GM19240 (cell line): ENCODE measurements at regions not wholly inside any gene's neighbourhood (a gene's known extent, or its start where the extent isn't known, plus 50 kb on each side); places are given as distances from the start of the nearest gene placed in this dataset.
"Not testable (repeated sequence)": the region's sequence is repeated elsewhere in the genome, so short reads cannot be mapped to it uniquely, and the experiment has no call there.

Experiments
- DNase-seq: peaks from one replicate; pipeline ENCODE4 v3.0.0; 2011; ENCODE audit warnings: low spot score; ENCODE audit not compliant: insufficient read length

DNA sequence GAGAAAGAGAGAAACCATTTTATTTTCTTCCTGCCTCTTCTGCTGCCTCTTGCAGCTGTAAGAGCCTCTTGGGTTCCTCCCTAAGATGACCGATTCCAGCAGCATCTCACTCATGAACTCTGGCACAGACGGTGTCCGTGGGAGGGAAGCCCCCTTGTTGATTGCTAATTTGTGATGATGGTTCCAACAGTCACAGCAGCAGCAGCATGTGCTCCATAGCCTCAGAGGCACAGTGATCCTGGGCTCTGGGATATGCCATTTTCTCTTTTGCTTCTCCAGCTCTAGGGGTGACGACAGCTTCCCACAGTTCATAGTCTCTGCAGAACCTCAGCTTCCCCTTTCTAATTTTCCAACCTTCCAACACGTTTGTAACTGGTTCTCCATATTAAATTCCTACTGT is 324.2 kb upstream of the HS6ST1 start:
- DNase-seq, result no peak

DNA sequence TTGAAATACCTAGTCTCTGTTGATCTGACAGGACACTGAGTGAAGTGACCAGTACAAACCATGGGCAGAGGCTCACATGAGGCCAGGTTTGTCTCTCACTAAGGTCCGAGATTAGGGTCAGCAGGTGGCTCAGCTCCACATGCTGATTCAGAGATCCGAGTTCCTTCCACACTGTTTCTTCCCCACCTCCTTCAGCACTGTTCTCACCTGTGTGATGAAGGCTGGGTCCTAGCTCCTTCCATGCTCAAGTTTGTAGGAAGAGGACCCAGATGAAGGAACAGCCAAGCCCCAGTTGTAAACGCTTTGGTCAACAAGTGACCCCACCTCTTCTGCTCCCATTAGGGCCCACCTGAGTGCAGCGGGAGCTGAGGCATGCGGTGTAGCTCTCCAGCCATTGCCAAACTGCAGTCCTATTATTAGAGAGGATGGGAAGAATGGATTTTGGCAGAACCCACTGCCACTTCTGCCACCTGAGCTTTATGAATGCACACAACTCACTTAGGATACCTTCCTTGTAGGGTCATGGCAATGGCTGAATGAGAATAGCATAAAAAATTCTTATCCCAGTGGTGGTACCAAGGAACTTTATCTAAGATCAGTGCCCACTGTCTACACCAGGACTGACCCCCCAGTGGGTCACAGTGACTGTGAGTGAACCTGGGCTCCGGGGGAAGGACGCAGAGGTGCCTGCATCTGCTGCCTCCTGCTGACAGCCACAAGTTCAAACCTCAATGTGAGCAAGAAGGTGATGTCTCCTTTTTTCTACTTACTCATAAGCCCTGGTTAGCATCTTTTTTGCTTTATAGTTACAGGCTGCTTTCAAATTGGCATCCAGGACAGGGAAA is 324.8 kb upstream of the HS6ST1 start:
- no peak for DNase-seq

DNA sequence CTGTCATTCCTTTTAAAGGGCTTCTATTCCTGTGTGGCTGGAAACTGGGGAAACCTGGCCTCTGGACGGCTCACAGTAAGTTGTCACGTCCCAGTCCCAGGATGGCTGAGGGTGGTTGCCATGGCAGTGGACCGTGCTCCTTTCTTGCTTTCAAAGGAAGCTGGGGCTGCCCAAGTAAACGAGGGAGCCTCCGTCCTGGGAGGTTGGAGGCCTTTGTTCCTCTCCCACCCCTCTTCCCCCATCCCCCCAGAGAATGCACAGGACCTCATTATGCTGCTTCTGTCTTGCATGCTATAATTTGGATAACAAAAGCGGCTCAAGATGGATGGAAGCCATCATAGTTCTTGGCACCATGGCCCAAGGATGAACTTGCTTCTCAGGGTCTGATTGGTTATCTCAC is 325.5 kb upstream of the HS6ST1 start:
- no peak for DNase-seq

DNA sequence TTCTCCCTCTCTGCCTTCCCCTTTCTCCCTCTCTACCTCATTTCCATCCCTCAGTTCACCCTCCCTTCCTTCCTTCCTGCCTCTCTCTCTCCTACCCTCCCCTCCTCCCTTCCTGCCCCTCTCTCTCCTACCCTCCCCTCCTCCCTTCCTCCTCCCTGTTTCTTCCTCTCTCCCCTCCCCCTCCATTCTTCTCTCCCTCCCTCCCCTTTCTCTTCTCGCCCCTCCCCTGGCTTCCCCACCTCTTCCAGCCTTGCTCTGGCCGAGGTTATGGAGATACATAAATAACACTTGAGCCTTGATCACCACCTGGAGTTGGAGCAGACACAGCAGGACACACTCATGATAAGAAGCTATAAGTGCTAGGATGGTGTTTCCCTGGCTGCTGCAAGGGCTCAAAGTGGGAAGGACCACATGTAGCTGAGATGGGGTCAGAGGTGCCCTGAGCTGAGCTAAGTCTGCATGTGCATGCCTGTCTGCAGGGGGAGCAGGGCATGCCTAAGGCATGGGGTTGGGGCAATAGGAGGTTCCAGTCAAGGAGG is 326.1 kb upstream of the HS6ST1 start:
- no peak for DNase-seq

DNA sequence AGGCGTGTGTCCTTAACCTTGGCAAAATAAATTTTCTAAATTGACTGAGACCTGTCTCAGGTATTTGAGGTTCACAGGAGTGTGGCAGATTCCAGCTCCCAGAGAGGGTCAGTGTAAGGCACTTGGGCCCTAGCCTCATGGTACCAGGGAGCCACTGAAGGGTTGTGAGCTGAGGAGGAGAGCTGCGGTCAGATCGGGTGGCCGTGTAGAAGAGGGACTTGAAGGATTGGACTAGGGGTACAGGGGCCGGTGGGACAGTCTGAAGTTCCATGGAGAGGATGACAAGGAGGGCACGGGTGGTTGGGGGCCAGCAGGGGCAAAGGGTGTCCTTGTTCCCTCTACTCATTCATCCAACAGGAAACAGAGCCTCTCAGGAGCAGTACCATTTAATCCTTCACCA is 327.0 kb upstream of the HS6ST1 start:
- no peak for DNase-seq

DNA sequence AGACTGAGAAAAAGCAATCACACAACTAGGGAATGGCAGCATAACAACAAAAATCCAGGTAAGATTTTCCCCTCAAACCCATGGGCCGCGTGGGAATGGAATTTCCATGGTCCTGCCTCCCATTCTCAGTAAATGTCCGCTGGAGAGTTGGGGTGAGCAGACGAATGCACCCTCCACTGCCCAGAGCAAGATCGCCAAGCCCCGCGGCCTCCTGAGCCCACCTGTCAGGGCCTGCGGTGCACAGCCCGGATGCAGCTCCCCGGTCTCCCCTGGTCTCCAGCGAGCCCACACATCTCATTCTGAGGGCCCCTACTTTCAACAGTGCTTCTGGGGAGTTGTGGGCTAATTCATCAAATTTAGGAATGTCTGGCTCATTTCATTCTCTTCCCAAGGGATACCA is 327.4 kb upstream of the HS6ST1 start:
- DNase-seq, result no peak

DNA sequence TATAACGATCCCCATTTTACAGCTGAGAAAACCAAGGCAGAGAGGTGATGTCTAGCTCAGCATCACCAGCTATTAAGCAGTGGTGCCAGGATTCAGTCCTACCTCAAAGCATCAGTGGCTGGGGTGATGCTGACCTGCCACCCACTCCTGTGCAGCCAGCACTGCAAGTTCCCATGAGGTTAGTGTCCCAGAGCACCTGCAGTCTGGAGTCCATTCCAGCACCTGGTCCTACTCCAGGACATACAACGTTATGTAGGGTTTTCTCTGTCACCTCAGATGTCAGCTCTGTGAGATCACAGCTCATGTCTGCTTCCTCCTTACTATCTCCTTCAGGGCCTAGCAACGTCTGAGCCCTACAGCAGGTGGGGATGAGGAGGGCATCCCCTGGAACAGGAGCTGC is 328.0 kb upstream of the HS6ST1 start:
- DNase-seq, result no peak

DNA sequence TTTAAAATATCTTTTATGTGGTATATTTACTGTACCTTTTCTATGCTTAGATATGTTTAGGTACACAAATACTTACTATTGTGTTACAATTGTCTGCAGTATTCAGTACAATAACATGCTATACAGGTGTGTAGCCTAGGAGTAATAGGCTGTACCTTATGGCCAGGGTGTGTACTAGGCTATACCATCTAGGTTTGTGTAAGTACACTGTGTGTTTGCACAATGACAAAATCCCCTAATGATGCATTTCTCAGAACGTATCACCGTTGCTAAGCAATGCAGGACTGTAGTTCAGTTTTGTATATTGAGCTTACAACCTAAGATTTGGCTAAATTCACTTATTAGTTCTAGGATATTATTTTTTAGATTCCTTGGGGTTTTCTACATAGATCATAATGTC is 332.3 kb upstream of the HS6ST1 start:
- DNase-seq, result no peak

DNA sequence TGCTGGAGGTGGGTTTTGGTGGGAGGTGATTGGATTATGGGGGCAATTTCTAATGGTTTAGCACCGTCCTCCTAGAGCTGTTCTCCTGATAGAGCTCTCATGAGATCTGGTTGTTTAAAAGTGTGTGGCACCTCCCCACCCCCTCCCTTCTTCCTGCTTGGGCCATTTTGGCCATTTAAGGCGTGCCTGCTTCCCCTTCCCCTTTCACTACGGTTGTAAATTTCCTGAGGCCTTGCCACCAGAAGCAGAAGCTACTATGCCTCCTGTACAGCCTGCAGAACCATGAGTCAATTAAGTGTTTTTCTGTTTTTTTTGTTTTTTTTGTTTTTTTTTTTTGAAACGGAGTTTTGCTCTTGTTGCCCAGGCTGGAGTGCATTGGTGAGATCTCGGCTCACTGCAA is 335.7 kb upstream of the HS6ST1 start:
- no peak for DNase-seq

DNA sequence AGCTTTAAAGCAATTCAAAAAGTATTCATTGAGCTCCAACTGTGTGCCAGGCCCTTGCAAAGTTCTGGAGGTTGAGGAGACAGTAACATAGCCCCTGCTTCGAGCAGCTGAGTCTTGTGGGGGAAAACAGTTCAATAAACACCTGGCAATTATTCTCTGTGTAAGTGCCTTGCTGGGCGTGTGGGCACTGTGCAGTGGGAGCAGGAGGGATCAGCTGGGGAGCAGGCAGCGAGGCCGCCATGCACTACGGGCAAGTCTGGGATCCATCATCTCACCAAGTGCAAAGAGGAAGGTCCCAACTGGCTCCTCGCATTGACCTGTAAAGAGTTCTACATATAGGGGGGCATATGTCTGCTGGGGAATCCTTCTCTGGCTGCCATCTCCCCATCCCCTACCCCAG is 342.2 kb upstream of the HS6ST1 start:
- no peak for DNase-seq

DNA sequence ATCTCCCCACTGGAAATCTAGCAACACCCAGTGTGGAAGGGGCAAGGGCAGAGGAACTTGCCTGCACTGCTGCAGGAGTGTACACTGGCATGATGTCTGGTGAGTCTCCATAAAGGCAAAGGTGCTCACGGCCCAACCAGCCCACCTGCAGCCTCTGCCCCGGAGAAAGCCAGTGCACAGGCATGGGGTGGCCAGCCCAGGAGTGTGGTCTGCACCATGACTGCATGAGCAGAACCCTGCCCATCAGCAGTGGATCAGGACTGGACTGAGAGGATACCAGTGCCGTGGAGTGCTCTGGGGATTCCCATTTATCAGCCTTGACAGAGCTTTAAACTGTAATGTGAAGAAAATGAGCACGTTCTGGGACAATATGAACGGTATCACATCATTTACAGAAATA is 342.6 kb upstream of the HS6ST1 start:
- no peak for DNase-seq

DNA sequence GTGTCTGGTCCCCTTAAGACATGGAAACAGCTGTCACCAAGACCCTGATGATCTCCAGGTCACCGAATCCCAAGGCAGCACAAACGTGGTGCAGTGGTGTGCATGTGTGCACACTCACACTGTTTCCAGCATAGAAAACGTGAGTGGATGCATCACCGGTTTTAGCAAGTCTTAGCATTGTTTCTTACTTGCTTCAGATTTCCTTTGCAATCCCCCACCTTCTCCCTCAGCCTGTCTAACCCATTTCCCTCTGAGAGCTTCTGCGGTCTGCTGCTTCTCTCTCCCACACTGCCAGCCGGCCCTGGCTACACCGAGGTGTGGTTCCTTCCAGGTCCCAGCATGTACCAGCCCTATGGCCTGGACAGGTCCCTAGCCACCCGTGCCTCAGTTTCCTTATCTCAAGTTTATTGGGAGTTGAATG is 343.4 kb upstream of the HS6ST1 start:
- no peak for DNase-seq

DNA sequence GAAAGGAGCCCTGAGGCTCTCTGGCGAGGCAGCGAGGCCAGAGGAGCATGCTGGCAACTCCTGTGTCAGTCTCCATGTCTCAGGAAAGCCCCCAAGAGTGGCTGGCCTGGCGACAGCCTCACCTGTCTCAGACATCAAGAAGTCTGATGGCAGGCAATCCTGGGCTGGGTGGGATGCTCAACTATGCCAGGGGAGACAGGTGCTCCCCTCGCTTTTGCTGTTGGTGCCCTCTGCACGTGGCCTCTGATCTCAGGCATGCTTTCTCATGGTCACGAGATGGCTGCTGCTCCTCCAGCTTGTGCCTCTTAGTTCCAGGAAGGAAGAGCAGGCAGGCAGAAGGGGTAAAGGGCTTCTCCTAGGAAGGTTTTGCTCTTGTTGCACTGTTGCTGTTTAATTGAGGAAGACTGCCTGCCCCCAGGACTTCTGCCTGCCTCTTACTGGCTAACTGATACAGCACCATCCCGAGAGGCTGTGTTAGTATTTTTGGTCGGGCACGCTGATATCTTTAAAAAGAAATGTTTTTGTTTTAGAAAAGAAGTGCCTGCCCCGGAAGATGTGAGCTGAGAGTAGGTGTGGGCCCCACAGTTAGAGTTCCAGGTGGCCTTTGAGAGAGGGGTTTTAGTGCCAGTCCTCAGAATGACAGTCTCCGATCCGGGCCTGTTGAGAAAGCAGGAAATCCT is 344.8 kb upstream of the HS6ST1 start:
- DNase-seq, result no peak

DNA sequence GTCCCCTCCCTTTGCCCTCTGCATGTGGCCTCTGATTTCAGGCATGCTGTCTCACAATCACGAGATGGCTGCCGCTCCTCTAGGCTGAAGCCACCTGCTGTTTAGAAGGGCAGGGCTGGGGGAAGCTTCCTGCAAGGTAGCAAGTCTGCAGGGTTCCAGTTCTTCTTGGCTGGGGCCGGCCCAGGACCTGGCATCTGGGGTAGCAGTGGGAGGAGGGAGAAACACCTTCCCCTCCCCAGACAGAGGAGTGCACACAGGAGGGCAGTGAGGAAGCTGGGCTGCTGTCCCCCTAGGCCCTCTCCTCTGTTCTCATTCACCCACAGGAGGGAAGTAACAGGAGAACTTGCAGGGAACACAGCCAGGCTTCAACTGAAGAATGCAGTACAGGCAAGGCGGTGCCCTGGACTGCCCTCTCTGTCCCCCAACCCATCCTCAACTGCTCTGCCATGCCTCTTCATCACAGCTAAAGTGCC is 345.9 kb upstream of the HS6ST1 start:
- no peak for DNase-seq

DNA sequence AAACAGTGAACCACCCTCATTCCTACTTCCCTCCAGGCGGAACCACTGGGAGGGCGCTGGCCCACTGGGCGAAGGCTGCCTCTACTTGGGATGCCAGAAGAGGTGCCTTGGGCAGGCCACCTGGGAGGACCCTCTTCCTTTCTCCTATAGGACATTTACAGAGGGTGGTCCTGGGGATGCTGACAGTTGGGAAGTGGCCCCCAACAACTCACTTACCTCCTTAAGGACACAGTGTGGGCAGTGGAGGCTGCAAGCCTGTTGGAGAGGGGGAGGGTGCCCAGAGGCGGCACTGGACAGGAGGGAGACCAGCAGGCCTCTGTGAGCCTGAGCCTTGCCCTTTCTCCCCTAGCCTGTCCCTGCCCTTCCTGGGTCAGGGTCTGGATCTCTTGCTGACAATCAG is 346.4 kb upstream of the HS6ST1 start:
- no peak for DNase-seq

DNA sequence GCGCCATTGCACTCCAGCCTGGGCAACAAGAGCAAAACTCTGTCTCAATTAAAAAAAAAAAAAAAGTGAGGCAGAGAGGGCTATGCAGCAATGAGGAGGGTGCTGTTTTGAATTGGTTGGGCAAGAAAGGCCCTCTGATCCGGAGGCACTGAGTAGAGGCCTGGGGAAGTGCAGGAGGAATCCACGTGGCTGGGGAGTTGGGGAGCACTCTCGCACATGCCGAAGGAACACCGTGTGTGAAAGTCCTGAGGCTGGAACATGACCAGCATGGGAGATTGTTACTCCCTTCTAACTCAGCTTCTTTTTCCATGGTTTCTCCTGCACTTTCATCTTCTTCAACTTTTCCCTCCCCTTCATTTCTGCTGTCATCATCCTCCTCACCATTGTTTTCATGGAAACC is 347.9 kb upstream of the HS6ST1 start:
- DNase-seq, result no peak

DNA sequence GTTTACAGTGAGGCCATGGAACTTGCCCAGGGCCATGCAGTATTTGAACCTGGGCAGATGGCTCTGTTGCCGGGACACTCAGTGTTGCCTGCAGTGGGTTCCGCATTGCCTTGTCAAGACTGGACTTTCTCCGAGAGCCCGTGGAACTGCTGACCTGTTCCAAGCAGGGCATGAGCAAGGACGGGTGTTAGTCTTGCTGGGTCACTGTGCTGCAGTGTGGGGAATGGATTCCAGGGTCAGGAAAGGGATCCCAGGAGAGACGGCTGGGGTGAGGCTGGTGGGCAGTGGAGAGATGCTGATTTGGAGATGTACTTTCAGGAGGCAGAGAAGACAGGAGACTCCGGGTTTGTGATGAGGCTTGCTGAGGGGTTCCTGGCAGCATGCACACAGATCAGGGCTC is 348.7 kb upstream of the HS6ST1 start:
- no peak for DNase-seq

DNA sequence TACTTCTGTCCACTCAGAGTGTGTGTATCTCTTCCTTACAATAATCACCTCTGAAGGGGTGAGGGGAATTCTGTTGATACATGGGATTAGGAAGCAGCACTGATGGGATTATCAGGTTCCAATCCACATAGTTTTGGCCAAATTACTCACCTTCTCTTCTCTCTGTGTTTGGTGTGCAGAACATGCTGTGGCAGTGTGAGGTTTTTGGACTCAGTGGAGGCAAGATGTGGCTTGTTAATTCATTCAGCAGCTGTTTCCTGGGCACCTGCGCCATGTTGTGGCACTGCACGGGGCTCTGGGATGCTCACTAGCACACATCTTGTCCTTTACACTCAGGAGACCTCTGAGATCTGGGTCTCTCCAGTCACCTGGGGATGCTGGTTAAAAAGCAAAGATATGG is 350.3 kb upstream of the HS6ST1 start:
- no peak for DNase-seq

DNA sequence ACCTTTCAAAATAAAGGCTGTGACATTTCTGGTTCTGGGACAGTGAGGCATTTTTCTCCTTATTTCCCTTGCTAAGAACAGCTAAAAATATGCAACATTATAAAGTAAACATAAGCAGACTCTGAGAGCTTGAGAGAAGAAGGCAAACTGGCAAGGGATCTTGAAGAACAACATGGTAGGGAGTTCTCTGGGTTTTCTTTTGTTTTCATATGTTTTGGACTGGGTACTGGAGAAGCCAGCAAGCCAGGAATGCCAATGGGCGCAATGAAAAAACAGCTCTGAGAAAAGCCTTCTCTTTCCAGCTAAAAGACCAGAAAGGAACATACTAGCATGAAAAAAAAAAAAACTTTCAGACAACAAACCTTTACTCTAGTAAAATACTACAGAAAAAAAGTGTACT is 351.4 kb upstream of the HS6ST1 start:
- DNase-seq, result no peak

DNA sequence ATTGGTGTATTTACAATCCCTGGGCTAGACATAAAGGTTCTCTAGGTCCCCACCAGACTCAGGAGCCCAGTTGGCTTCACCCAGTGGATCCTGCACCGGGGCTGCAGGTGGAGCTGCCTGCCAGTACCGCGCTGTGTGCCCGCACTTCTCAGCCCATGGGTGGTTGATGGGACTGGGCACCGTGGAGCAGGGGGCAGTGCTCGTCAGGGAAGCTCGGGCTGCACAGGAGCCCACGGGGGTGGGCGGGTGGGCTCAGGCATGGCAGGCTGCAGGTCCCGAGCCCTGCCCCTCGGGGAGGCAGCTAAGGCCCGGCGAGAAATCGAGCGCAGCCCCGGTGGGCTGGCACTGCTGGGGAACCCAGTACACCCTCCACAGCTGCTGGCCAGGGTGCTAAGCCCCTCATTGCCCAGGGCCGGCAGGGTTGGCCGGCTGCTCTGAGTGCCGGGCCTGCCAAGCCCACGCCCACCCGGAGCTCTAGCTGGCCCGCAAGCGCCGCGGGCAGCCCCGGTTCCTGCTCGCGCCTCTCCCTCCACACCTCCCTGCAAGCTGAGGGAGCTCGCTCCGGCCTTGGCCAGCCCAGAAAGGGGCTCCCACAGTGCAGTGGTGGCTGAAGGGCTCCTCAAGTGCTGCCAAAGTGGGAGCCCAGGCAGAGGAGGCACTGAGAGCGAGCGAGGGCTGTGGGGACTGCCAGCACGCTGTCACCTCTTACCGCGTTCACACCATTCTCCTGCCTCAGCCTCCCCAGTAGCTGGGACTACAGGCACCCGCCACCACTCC is 353.5 kb upstream of the HS6ST1 start:
- DNase-seq, result not testable (repeated sequence)

DNA sequence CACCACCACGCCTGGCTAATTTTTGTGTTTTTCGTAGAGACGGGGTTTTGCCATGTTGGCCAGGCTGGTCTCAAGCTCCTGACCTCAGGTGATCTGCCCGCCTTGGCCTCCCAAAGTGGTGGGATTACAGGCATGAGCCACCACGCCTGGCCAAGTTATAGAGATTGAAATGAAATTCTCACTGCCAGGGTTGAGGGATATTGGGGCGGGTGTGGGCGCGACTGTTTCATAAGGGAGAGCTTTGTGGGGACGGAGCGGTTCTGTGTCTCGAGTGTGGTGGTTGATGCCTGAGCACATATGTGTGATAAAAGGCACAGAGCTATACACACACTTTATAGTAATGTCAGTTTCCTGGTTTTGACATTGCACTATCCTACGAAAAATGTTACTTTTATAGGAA is 361.0 kb upstream of the HS6ST1 start:
- not testable (repeated sequence) for DNase-seq

DNA sequence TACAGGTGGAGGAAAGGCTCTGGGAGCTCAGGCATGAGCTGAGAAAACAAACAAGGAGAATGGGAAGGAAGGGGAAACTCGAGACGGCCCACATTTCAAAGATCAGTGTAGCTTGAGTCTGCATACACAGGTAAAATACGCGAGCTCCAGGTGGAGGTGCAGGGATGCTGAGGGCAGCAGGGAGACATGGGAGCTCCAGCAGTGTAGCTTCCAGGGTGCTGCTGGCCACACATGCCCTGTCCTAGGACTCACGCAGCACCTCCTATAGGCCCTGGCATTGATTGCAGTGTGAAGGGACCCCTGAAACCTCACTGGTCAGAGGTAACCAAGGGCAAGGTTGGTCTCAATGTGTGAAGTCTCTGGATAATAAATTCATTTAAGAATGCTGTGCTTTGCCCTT is 362.8 kb upstream of the HS6ST1 start:
- no peak for DNase-seq
